ENCODE measurements at regions not wholly inside any gene's neighbourhood (a gene's known extent, or its start where the extent isn't known, plus 50 kb on each side); places are given as distances from the start of the nearest gene placed in this dataset.

GRCh38 chr1:227465256-227465655 lies 98.1 kb upstream of the ZNF678 start:
- no peak for DNase-seq (ENCODE audit: low read depth)
- no peak overlapping the region for H3K4me3 ChIP-seq (ENCODE audit: low read depth, low read length)
- TF ChIP-seq, protein P1, sequence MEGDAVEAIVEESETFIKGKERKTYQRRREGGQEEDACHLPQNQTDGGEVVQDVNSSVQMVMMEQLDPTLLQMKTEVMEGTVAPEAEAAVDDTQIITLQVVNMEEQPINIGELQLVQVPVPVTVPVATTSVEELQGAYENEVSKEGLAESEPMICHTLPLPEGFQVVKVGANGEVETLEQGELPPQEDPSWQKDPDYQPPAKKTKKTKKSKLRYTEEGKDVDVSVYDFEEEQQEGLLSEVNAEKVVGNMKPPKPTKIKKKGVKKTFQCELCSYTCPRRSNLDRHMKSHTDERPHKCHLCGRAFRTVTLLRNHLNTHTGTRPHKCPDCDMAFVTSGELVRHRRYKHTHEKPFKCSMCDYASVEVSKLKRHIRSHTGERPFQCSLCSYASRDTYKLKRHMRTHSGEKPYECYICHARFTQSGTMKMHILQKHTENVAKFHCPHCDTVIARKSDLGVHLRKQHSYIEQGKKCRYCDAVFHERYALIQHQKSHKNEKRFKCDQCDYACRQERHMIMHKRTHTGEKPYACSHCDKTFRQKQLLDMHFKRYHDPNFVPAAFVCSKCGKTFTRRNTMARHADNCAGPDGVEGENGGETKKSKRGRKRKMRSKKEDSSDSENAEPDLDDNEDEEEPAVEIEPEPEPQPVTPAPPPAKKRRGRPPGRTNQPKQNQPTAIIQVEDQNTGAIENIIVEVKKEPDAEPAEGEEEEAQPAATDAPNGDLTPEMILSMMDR (IDR thresholded peaks at IDR 0.05; ENCODE audit: low read depth, low read length, missing control alignments), result no peak
- in situ Hi-C loops (cut with HindIII; ENCODE audit: low sequenced_read_pairs), result loop anchor here (5.0 to 25.0 kb wide), 2 partner anchors 97 to 553 kb away; partner anchors contain the start of gene ZNF678

GRCh38 chr1:227459977-227460376 lies 103.4 kb upstream of the ZNF678 start:
- in situ Hi-C loops (cut with HindIII; ENCODE audit: low sequenced_read_pairs), result loop anchor here (5.0 to 25.0 kb wide), 2 partner anchors 43 to 548 kb away; no protein-coding TSS in a partner anchor
- H3K4me3 ChIP-seq (ENCODE audit: low read depth, low read length), result no peak overlapping the region
- no peak for DNase-seq (ENCODE audit: low read depth)
- TF ChIP-seq, protein P1 (IDR thresholded peaks at IDR 0.05; ENCODE audit: low read depth, low read length, missing control alignments), result no peak

DNA sequence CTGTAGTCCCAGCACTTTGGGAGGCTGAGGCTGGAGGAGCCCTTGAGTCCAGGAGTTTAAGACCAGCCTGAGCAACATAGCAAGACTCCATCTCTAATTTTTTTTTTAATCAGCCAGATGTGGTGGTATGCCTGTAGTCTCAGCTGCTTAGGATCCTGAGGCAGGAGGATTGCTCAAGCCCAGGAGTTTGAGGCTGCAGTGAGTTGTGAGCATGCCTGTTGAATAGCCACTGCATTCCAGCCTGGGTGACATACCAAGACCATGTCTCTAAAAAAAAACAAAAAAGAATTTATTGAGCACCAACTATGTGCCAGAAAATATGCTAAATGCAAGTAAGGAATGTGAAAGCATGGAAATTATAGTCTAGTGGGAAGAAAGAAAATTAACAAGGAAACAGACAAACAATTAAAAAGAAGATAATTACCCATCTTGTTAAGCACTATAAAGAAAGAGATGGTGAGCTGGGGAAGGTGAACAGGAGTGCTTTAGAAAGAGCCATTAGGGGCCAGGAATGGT lies 104.0 kb upstream of the ZNF678 start:
- no peak overlapping the region for H3K4me3 ChIP-seq (ENCODE audit: low read depth, low read length)
- DNase-seq (ENCODE audit: low read depth), result no peak
- TF ChIP-seq, protein P1 (IDR thresholded peaks at IDR 0.05; ENCODE audit: low read depth, low read length, missing control alignments), result no peak
- in situ Hi-C loops (cut with HindIII; ENCODE audit: low sequenced_read_pairs), result loop anchor here (5.0 to 25.0 kb wide), 2 partner anchors 42 to 547 kb away; no protein-coding TSS in a partner anchor

DNA sequence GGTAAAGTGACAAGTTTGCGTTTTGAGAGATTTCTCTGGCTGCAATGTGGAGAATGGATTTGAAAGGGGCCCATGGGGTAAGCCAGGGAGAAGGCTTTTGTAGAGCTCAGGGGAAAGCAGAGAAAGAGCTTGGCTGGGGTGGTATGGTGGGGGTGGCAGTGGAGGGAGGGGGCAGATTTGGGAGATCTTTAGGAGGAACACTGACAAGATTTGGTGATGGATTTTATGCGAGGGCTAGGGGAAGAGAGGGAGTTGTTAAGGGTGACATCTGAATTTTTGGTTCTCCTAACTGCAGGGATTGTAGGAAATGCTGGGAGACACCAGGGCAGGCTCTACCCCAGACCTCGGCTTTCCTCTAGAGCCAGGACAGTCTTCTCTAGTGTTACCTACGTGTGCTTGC lies 108.7 kb upstream of the ZNF678 start:
- TF ChIP-seq, protein P1 (IDR thresholded peaks at IDR 0.05; ENCODE audit: low read depth, low read length, missing control alignments), result no peak
- no peak for DNase-seq (ENCODE audit: low read depth)
- no peak overlapping the region for H3K4me3 ChIP-seq (ENCODE audit: low read depth, low read length)
- in situ Hi-C loops (cut with HindIII; ENCODE audit: low sequenced_read_pairs), result loop anchor here (5.0 to 25.0 kb wide), 2 partner anchors 37 to 542 kb away; no protein-coding TSS in a partner anchor

DNA sequence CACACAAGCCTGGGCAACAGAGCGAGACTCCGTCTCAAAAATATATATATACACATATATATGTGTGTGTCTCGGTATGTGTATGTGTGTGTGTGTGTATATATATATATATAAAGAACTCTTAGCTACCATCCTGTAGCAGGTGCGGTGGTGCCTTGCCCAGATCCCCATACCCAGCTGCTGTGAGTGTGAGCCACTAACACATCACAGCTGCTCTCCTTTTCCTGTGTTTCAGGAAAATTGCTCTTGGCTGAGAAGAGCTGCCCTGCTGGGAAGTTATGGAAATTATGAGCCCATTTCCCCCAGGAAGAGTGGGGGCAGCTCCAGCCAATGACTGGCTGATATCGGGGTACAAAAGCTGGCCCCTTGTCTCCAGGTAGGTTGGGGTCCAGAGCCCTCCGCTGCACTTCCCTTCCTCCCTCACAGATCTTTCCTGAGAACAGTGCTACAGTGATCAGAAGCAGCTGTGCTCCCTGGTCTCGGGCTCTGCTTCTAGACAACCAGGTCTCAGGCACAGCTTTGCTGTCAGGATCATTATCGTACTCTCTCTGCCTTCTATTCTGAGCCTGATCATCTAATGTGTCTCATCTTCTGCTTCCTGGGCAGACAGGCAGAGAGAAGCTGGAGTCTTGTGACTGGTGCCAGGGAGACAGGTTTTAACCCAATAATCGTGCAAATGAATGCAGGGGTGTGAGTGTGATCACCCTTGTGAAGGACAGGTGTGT lies 109.6 kb upstream of the ZNF678 start:
- TF ChIP-seq, protein P1 (IDR thresholded peaks at IDR 0.05; ENCODE audit: low read depth, low read length, missing control alignments), result no peak
- in situ Hi-C loops (cut with HindIII; ENCODE audit: low sequenced_read_pairs), result loop anchor here (25.0 kb wide), 1 partner anchor 541 kb away; no protein-coding TSS in a partner anchor
- no peak overlapping the region for H3K4me3 ChIP-seq (ENCODE audit: low read depth, low read length)
- no peak for DNase-seq (ENCODE audit: low read depth)

DNA sequence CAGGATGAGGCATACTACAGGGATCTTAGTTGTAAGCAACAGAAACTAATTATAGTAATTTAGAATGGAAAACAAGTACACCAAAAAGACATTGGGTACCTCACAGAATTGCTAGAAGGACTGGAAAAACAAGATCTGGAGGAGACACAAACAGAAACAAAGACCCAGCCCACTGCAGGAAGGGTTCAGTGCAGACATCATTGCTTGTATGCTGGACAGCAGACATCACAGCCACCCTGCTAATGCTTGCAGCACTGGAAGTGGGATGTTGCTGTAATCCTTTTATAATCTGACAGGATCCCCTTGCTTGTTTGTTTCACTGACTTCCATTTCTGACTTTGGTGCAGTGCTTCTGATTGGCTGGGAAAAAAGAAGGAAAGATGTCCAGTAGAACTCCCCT lies 111.4 kb upstream of the ZNF678 start:
- TF ChIP-seq, protein P1 (IDR thresholded peaks at IDR 0.05; ENCODE audit: low read depth, low read length, missing control alignments), result no peak
- in situ Hi-C loops (cut with HindIII; ENCODE audit: low sequenced_read_pairs), result loop anchor here (25.0 kb wide), 1 partner anchor 540 kb away; no protein-coding TSS in a partner anchor
- no peak overlapping the region for H3K4me3 ChIP-seq (ENCODE audit: low read depth, low read length)
- DNase-seq (ENCODE audit: low read depth), result no peak

All from astrocyte of the cerebellum (primary cell).